ENCODE measurements at regions not wholly inside any gene's neighbourhood (a gene's known extent, or its start where the extent isn't known, plus 50 kb on each side); places are given as distances from the start of the nearest gene placed in this dataset.

- DNase-seq (ENCODE audit: low read depth), result no peak
- TF ChIP-seq CTCF (IDR thresholded peaks at IDR 0.05; ENCODE audit: low read depth, low read length, missing control alignments), result no peak
Observed at GRCh38 chr9:16960084-16960483, 89.6 kb upstream of the BNC2 start.

GRCh38 chr9:16959391-16959790, 88.9 kb upstream of the BNC2 start:
- H3K4me3 ChIP-seq (ENCODE audit: low read depth, low read length), result no peak overlapping the region
- no peak for DNase-seq (ENCODE audit: low read depth)
- no peak for TF ChIP-seq CTCF (IDR thresholded peaks at IDR 0.05; ENCODE audit: low read depth, low read length, missing control alignments)

More at GRCh38 chr9:16960084-16960483, 89.6 kb upstream of the BNC2 start:
- no peak overlapping the region for H3K4me3 ChIP-seq (ENCODE audit: low read depth, low read length)

- DNase-seq (ENCODE audit: low read depth), result no peak
- no peak for TF ChIP-seq CTCF (IDR thresholded peaks at IDR 0.05; ENCODE audit: low read depth, low read length, missing control alignments)
- H3K4me3 ChIP-seq (ENCODE audit: low read depth, low read length), result no peak overlapping the region
Observed at GRCh38 chr9:16954040-16954439, 83.6 kb upstream of the BNC2 start.

- H3K4me3 ChIP-seq (ENCODE audit: low read depth, low read length), result no peak overlapping the region
- DNase-seq (ENCODE audit: low read depth), result no peak
- no peak for TF ChIP-seq CTCF (IDR thresholded peaks at IDR 0.05; ENCODE audit: low read depth, low read length, missing control alignments)
Observed at GRCh38 chr9:16951502-16951901, 81.0 kb upstream of the BNC2 start.

- DNase-seq (ENCODE audit: low read depth), result no peak
- TF ChIP-seq CTCF (IDR thresholded peaks at IDR 0.05; ENCODE audit: low read depth, low read length, missing control alignments), result no peak
Observed at GRCh38 chr9:16950051-16950450, 79.6 kb upstream of the BNC2 start.

GRCh38 chr9:16930578-16930977, 60.1 kb upstream of the BNC2 start:
- no peak overlapping the region for H3K4me3 ChIP-seq (ENCODE audit: low read depth, low read length)
- DNase-seq (ENCODE audit: low read depth), result no peak
- no peak for TF ChIP-seq CTCF (IDR thresholded peaks at IDR 0.05; ENCODE audit: low read depth, low read length, missing control alignments)

More at GRCh38 chr9:16950051-16950450, 79.6 kb upstream of the BNC2 start:
- H3K4me3 ChIP-seq (ENCODE audit: low read depth, low read length), result no peak overlapping the region

GRCh38 chr9:16928179-16928945, 57.9 kb upstream of the BNC2 start:
- H3K4me3 ChIP-seq (ENCODE audit: low read depth, low read length), result no peak overlapping the region
- no peak for TF ChIP-seq CTCF (IDR thresholded peaks at IDR 0.05; ENCODE audit: low read depth, low read length, missing control alignments)
- no peak for DNase-seq (ENCODE audit: low read depth)
